IPS DF 6.9 (cell line): ENCODE measurements at regions not wholly inside any gene's neighbourhood (a gene's known extent, or its start where the extent isn't known, plus 50 kb on each side); places are given as distances from the start of the nearest gene placed in this dataset.

Source experiments
- DNase-seq: peaks from one replicate; pipeline ENCODE4 v3.0.0-alpha.2; 2013; ENCODE audit warnings: low read depth, low spot score
- H3K27ac ChIP-seq: one replicate; pipeline ENCODE4 v1.5.1; 2013; ENCODE audit warnings: low read length, control low read depth
- H3K27me3 ChIP-seq: 2 replicates; pipeline ENCODE4 v1.6.1; 2013; ENCODE audit warnings: mild to moderate bottlenecking, low read length; ENCODE audit not compliant: control insufficient read depth, insufficient read depth
- H3K36me3 ChIP-seq: 2 replicates; pipeline ENCODE4 v1.6.1; 2013; ENCODE audit warnings: low read length; ENCODE audit not compliant: control insufficient read depth, insufficient read depth
- H3K4me1 ChIP-seq: 2 replicates; pipeline ENCODE4 v1.6.1; 2013; ENCODE audit warnings: low read length; ENCODE audit not compliant: control insufficient read depth, insufficient read depth
- H3K4me3 ChIP-seq: 2 replicates; pipeline ENCODE4 v1.5.1; 2013; ENCODE audit warnings: mild to moderate bottlenecking, low read length
- H3K9me3 ChIP-seq: 2 replicates; pipeline ENCODE4 v1.6.1; 2013; ENCODE audit warnings: low read length, inconsistent platforms; ENCODE audit not compliant: control insufficient read depth, insufficient read depth
- WGBS: extraction: QIAGEN DNeasy Blood & Tissue Kit; methylation state at CpG from one replicate; pipeline ENCODE4 v1.1.7; 2013; ENCODE audit warnings: mixed read lengths, missing lambda C conversion rate; ENCODE audit not compliant: insufficient read length, insufficient coverage; 5-methylcytosine and 5-hydroxymethylcytosine counted together

- no CpG with 5 or more reads among the region's 3 CpGs for WGBS
- no peak for DNase-seq
- H3K9me3 ChIP-seq: no peaks in the 10 kb centered on the region
Measured at GRCh38 chr3:14281053-14281452, 102.4 kb downstream of the LSM3 start.

GRCh38 chr3:14282001-14282705, 103.5 kb downstream of the LSM3 start:
- Histone ChIP-seq H3K27ac (no peak overlapping the region), H3K36me3 (no peaks in the 10 kb centered on the region), H3K9me3 (no peaks in the 10 kb centered on the region), H3K27me3 (no peaks in the 10 kb centered on the region), H3K4me3 (no peak overlapping the region), H3K4me1 (peaks cover 8% of the 10 kb centered on the region)
- no CpG with 5 or more reads among the region's 12 CpGs for WGBS
- DNase-seq: no peak

More at GRCh38 chr3:14281053-14281452, 102.4 kb downstream of the LSM3 start:
- H3K36me3 ChIP-seq: no peaks in the 10 kb centered on the region
- no peak overlapping the region for H3K27ac ChIP-seq
- H3K4me1 ChIP-seq: peaks cover 8% of the 10 kb centered on the region
- no peak overlapping the region for H3K4me3 ChIP-seq
- H3K27me3 ChIP-seq: no peaks in the 10 kb centered on the region

GRCh38 chr3:14282706-14283075, 104.1 kb downstream of the LSM3 start:
- H3K4me3 ChIP-seq: no peak overlapping the region
- peaks cover 8% of the 10 kb centered on the region for H3K4me1 ChIP-seq
- DNase-seq: no peak
- H3K9me3 ChIP-seq: no peaks in the 10 kb centered on the region
- no peak overlapping the region for H3K27ac ChIP-seq
- H3K36me3 ChIP-seq: no peaks in the 10 kb centered on the region
- WGBS: no CpG with 5 or more reads among the region's 6 CpGs
- no peaks in the 10 kb centered on the region for H3K27me3 ChIP-seq

- no peak overlapping the region for H3K4me3 ChIP-seq
- WGBS: no CpG with 5 or more reads among the region's 7 CpGs
- no peaks in the 10 kb centered on the region for H3K27me3 ChIP-seq
- DNase-seq: no peak
- H3K36me3 ChIP-seq: no peaks in the 10 kb centered on the region
- no peaks in the 10 kb centered on the region for H3K9me3 ChIP-seq
- H3K4me1 ChIP-seq: peaks cover 8% of the 10 kb centered on the region
- no peak overlapping the region for H3K27ac ChIP-seq
Measured at GRCh38 chr3:14283092-14283812, 104.6 kb downstream of the LSM3 start.

GRCh38 chr3:14283813-14284438, 105.3 kb downstream of the LSM3 start:
- DNase-seq: no peak
- WGBS: no CpG with 5 or more reads among the region's 4 CpGs
- H3K4me3 ChIP-seq: no peak overlapping the region
- peaks cover 6% of the 10 kb centered on the region for H3K4me1 ChIP-seq
- no peaks in the 10 kb centered on the region for H3K36me3 ChIP-seq
- no peak overlapping the region for H3K27ac ChIP-seq
- H3K27me3 ChIP-seq: no peaks in the 10 kb centered on the region
- H3K9me3 ChIP-seq: no peaks in the 10 kb centered on the region

GRCh38 chr3:14284694-14285547, 106.3 kb downstream of the LSM3 start:
- Histone ChIP-seq H3K27ac (no peak overlapping the region), H3K9me3 (no peaks in the 10 kb centered on the region), H3K36me3 (no peaks in the 10 kb centered on the region), H3K4me1 (peaks cover 3% of the 10 kb centered on the region; the same call in 1 of the 2 replicates), H3K27me3 (no peaks in the 10 kb centered on the region), H3K4me3 (no peak overlapping the region)
- no CpG with 5 or more reads among the region's 15 CpGs for WGBS
- no peak for DNase-seq

- no peaks in the 10 kb centered on the region for H3K36me3 ChIP-seq
- WGBS: no CpG with 5 or more reads among the region's 4 CpGs
- no peak overlapping the region for H3K27ac ChIP-seq
- H3K4me1 ChIP-seq: peaks cover 3% of the 10 kb centered on the region; the same call in 1 of the 2 replicates
- no peaks in the 10 kb centered on the region for H3K27me3 ChIP-seq
- no peak overlapping the region for H3K4me3 ChIP-seq
- H3K9me3 ChIP-seq: no peaks in the 10 kb centered on the region
- DNase-seq: no peak
Measured at GRCh38 chr3:14285548-14285925, 106.9 kb downstream of the LSM3 start.

GRCh38 chr3:14286887-14287500, 108.4 kb downstream of the LSM3 start:
- H3K4me3 ChIP-seq: no peak overlapping the region
- no peak for DNase-seq
- WGBS: no CpG with 5 or more reads among the region's 7 CpGs

GRCh38 chr3:14288177-14288788, 109.7 kb downstream of the LSM3 start:
- H3K36me3 ChIP-seq: no peaks in the 10 kb centered on the region
- H3K4me3 ChIP-seq: no peak overlapping the region
- H3K9me3 ChIP-seq: no peaks in the 10 kb centered on the region
- no peaks in the 10 kb centered on the region for H3K27me3 ChIP-seq
- H3K27ac ChIP-seq: no peak overlapping the region
- WGBS: no CpG with 5 or more reads among the region's 2 CpGs
- DNase-seq: no peak
- peaks cover 7% of the 10 kb centered on the region for H3K4me1 ChIP-seq

More at GRCh38 chr3:14286887-14287500, 108.4 kb downstream of the LSM3 start:
- Histone ChIP-seq H3K9me3 (no peaks in the 10 kb centered on the region), H3K27ac (no peak overlapping the region), H3K4me1 (peaks cover 7% of the 10 kb centered on the region), H3K27me3 (no peaks in the 10 kb centered on the region), H3K36me3 (no peaks in the 10 kb centered on the region)
